ENCODE measurements at regions not wholly inside any gene's neighbourhood (a gene's known extent, or its start where the extent isn't known, plus 50 kb on each side); places are given as distances from the start of the nearest gene placed in this dataset.

DNA sequence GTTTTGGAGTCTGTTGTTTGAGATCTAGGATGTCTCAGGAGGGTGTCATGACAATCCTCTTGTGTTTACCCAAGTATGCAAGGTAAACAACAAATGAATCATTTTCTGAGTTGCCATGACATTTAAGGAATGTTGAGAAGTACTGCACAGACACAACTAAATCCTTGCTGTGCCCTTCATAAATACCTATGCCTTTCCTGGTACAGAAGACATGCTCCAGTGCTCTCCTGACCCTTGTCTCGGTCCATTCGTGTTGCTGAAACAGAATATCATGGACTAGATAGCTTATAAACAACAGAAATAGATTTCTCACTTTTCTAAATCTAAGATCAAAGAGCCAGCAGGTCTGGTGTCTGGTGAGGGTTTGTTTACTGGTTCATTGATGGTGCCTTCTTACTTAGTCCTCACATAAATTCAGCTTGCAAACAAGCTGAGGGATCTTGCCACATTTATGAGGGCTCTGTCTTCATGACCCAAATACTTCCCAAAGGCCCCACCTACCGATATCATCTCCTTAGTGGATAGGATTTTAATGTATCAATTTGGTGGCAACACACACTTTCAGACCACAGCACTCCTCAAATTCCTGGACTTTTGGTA lies 341.8 kb upstream of the SEMA3A start:
- DNase-seq, result peak; percentile 38

DNA sequence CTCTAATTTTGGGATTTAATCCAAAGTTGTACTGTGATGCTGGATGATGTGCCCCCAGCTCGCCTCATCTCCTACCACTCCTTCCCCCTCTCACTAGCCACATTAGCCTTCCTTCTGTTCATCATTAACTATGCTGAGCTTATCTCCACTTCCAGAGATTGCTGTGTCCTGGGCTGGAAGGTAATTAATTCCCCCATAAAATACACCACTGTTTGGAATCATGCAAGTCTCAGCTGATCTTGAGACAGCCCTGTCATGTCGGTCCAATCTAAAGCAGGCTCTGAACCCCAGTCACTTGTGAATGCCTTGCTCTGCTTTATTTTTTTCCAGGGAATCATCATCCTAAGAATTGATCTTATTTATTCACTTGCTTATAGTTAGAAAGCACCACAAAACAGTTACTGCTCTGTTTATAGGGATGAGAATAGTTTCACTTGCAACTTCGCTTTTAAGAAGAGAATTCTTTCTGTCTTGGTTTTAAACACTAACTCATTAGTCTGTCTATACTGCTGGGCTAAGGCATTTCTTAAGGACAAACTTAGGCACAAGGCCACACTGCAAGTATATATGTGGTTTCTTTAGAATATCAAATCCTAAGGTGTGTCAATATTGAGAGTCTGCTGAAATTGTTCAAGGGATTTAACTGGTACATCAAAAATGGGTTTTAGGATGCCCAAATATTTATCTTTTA lies 341.1 kb upstream of the SEMA3A start:
- no peak for DNase-seq

DNA sequence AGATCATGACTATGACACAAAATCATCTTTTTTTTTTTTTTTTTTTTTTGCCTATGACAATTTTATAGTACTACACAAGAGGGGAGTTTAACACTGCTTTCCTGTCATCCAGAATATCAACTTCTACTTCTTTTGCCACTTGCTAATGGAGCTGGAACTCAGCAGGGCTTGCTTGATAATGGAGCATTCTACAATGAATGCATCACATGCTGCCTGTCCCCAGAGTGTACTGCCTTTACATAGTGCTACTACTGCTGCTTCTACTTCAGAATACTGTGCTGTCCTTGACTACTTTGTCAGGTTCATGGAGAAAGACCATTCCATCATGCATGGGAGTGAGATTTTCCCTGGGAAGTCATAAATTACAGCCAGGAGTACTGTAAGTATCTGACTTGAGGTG lies 338.6 kb upstream of the SEMA3A start:
- no peak for DNase-seq

DNA sequence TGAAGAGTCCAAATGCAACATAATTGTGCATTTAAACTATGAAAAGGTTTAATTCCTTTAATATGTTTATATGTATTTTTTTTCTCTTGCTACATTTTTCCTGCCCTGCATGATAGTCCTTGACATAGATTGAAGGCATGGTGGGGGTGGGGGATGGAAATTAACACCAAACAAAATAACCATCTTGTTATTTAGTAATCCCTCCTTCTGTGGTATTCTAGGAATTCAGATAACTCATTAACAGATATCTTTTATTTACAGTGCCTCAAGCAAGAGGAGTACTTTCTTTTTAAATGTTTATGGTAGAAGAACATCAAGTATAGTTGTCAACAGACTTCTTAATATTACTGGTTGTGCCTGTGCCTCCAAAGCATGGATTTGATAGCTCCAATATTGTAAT lies 337.6 kb upstream of the SEMA3A start:
- DNase-seq, result no peak

DNA sequence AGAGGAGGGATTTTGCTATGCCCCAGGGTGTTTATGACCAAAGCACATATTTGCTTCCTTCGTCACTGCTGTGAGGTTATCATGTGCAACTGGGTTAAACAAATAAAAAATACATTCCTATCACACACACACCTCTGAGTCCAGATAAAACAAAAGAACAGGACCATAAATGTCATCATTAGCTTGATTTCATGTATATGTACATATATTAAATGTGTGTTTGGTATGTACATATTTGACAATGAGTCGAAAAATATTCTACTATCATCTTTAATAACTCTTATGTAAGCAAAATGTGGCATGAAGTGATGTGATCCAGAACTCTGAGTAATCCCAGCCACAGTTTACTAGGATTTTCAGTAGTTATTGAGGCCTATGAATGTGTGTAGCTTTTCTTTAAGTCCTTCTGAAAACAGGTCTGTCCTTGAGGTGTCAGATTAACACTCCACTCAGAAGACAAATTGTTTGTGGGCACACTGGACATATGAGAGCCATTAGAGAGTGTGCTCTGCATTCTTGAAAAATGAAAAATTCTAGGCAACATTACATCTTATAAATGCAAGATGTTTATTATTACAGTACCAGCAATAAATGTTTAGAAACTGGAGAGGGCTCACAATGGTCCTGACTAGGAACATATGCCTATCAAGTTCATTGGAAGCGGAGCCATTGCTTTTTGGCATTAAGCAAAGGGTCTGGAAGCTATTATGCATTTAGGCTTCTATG lies 335.1 kb upstream of the SEMA3A start:
- DNase-seq, result no peak

DNA sequence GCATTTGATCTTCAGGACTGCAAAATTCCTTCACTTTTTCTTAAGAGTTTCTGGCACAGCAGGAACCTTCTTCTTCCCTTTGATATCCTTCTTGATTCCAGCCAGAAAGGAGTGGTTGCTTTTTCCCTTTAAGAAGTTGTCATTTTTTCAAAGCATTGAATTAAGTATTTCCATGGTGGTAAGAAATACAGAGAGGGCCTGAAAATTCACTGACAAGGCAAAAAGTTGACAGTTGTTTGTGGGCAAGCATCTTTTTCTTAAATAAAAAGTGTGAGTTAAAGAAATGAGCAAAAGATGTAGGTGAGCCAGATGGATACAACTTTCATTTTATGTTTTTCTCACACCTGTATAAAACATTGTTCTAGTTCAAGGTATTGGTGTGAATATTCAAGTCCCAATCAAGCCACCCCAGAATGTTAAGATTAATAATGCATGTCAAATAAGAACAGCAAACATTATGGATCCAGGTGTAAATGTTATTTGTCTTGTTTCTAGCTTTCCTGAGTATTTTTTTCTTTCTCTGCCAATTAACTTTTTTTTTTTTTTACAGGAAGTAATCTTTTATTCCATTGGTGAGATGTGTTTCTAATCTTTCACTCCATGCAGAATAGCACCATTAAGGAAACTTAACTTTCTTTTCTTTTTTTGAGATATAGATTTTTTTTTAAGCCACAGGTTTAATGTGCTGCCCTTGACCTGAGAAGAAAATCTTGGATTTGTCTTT lies 334.3 kb upstream of the SEMA3A start:
- DNase-seq, result no peak

DNA sequence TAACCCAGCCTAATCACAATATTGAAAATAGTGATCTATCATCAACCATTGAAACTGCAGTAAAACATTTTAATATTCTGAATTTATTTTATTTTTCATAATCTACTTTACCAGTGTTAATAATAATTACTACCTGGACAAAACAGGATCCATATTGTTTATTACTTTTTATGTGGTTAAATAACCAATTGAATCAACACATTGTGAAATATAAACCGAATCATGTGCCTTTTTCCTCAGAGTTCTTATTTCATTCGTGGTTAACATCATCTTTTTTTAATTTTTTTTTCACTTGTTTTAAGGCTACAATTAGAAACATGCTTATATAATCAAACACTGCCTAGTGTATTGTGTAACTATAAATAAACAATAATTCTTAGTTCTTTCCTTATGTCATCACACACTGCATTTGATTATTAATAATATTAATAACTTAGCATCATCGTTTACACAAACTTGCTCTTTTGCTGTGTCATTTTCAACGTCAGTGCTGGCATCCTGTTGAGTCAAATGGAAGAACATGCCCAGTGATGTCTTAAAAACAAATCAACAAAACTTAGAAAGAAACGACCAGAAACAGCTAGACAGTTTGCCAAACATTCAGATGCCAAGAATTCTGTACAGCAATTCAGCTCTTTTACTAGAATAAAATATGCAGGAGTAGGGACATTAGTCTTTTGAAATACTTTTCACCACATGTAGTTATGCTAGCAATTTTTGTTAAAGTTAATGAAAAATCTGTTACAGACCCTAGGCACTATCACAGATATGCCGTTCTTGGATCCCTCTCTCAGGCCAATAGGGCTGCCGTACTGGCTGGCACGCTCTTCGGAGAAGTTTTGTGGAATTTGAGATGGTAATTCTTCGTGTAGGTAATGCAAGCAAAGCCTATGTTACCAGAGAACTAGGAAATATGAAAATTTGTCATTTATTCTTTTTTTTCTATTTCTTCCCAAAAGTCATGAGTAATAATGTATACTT lies 330.4 kb upstream of the SEMA3A start:
- no peak for DNase-seq

DNA sequence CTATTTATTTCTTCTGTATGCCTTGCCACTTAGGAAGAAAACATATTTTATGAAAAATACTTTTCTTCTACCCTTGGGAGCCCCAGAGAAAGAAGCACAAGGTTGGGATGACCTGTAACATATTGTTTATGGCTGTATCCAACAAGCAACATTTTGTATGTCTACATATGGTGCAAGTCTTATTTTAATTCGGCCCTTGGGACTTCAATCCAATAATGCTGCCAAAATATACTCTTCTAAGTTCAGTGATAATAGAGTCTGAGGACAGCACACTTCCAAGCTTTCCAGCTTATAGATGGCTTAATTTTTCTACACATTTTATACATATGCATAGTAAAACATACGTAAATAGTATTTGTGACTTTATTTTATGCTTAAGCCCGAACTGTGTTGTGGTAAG lies 318.5 kb upstream of the SEMA3A start:
- peak; percentile 43 for DNase-seq

DNA sequence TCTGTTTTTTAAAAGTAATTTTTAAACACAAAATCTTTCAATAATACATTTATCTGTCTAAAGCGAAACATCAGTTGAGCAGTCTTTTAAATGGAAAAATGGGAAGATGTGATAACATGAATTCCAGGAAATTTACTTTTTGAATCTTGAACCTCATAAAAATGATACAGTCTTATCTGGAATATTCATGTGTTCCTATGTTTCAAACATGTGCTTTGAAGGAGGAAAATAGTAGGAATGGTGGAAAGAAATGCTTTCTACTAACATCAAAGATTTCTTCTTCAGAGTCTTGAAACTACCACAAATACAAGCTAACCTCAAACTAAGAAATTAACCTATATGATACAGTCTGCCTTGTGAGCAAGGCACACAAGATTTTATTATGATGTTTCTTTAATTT lies 317.5 kb upstream of the SEMA3A start:
- no peak for DNase-seq

DNA sequence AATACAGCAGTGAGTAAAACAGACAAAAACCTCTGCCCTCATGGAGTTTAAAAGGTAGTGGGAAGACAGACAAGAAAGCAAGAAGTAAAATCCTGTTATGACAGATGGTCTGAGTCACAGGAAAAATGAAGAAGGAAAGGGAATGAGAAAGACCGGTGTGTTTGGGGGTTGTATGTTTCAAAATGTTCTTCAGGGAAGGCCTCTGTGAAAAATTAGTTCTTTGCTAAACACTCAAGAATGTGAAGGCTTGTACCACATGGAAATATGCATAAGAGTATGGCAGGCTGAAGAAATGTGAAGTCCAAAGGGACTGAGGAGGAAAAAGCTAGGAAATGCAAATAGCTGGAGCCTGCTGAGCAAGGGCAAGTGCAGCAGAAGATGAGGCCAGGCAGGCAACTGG lies 315.9 kb upstream of the SEMA3A start:
- DNase-seq, result no peak

DNA sequence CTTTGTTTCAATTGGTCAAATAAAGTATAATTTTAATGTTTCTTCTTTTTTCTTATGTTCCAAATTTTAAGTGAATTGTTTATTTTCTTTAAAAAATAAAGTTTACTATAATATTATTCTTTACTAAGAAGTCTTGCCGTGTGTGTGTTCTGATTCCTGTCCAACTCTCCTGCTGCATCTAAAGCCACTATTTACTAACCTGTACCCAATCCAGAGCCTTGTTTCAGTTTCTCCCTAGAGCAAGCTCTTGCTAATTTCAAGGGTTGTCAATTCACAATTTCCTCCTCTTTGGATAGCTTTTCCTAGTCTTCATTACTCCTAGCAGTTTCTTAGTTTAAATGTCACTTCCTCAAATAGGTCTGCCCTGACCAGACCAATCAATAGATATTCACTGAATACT lies 314.9 kb upstream of the SEMA3A start:
- no peak for DNase-seq

DNA sequence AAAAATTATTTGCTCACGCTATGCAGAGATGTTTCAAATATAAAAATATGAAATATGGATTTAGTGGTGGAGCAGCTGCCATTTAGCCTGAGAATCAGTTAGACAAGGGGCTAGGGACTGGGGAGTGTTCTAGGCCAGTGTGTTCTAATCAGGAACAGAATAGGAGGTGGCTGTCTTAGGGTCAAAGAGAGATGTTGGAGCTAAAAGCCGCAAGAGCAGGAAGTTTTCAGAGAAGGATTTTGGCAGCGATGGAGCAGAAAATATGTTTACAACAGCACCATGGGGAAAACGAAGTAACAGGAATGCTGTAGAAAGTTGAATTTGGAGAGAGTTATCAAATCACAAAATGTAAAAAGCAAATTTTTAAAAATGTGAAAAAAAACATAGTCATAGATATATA lies 314.0 kb upstream of the SEMA3A start:
- no peak for DNase-seq

DNA sequence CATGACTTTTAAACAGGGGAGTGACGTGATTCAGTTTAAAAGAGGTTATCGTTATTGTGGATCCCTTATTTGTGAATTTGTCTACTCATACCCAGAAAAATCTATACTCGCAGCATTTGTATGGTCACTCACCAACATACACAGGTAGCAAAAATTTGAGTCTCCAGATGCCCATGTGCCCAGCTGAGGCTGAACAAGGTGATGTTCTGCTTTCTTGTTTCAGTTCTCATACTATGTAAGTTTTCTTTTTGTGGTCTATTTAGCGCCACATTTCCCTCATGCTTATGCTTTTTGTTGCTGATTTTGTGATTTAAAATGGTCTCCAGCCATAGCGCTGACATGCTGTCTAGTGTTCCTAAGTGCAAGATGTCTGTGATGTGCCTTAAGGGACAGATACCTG lies 312.9 kb upstream of the SEMA3A start:
- no peak for DNase-seq

DNA sequence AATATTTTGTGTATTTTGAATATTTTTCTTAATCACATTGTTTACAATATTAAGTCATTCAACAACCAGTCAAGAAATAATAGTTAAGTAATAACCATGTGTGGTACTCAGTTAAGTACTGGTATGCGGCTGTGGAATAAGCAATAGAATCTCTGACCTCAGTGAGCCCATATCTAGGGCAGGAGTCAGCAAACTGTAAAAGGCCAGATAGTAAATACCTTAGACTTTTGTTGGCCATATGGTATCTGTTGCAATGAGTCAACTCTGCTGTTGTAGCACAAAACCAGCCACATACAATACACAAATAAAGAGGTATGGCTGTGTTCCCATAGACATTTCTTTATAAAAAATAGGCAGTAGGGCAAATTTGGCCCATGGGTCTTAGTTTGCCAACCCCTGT lies 311.6 kb upstream of the SEMA3A start:
- no peak for DNase-seq

DNA sequence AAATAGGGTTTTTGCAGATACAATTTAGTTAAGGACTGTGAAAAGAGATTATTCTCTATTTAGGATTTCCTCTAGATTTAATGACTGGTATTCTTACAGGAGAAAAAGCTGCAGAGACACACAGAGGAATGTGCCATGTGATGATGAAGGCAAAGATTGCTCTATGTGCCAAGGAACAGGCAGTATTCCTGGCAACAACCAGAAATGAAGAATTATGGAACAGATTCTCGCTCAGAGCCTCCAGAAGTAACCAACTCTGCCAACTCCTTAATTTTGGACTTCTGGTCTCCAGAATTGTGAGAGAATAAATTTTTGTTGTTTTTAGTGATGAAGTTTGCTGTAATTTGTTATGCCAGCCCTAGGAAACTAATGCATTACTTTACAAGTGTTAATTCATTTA lies 307.6 kb upstream of the SEMA3A start:
- no peak for DNase-seq

DNA sequence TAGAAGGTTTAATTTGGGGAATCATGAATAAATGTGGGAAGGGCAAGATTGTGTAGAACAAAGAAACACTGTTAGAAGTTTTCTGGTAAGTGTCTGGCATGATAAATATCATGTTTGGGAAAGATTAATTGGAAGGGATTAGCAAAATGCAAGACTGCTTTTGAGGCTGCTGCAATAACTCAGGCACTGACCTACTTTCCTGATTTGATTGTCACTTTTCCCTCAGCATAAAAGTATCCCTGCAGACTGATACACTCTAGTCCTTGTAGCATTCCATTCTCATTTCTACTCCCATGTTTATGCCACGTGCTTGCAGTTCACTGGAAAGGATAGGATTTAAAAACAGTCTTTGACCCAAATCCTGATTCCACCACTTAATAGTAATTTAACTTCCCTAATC lies 303.3 kb upstream of the SEMA3A start:
- no peak for DNase-seq

DNA sequence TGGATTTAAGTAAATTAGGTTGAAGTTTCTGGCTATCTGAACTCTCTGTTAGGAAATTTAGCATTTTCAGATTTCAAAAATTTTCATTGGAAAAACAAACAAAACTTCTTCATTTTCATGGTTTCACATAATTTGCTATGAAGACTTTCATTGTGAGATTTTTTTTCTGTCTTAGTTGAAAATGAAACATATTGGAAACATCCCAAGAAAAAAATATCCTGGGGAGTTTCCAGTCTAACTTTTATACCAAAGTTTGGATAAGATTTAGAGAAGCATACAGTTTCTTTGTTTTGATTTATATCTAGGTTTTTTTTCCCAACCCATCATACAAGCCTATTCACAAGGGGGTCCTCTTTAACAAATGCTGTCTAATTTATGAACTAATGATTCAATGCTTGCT lies 300.5 kb upstream of the SEMA3A start:
- no peak for DNase-seq

DNA sequence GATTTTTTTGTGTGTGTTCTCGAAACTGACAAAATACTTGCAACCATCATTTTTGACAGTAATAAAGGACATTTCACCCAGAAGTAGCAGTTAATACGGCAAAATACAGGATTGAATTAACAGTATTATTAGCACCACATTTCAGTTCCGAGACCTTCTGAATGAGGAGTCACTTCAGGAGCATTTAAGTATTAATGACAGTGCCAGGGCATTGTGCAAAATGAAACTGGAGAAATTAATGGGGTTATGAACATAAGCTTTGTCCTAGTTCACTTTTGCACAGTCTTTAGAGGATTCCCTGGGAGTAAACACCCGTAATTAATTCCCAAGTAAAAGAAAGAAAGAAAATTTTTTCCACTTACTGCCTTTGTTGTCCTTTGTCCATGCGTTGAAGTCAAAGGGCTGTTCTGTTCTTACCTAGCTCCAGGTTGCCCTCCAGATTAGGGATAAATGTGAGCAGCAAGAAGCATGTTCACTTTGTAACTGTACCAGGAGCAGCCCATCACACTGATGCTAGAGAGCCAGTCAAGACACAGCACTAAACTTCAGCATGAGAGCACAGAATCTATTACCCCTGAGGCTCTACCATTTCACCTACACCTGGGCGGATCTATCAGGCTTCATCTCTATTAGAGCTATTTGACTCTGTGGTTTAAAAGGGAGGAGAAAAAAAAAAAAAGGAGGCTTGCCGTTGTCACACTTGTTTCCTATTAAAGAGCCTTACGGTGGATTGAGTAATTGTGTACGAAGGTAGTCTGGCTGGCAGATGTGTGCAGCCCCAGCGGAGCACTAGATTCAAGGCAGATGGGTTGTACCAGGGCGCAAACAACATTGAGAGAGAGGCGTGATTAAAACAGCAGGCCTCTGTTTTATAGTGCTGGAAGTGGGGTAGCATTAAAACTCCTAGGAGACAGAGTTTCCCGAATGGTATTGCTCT lies 297.8 kb upstream of the SEMA3A start:
- DNase-seq, result no peak

DNA sequence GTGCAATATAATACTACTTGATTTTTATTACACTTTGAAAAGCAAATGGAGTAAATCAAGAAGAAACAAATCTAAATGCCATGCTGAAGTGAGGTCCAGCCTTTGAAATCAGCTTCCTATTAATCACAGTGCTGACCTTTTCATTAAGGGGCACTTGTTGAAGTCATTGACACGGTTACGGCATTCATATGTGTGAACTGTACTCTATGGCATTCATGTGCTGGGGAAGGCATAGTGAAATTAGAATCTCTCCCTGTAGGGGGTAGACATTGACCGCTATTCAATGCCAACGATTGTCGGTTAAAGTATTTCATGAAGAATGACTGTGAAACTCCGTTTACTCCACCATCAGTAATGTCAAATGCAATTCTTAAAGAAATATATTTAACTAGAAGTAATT lies 296.1 kb upstream of the SEMA3A start:
- DNase-seq, result no peak

DNA sequence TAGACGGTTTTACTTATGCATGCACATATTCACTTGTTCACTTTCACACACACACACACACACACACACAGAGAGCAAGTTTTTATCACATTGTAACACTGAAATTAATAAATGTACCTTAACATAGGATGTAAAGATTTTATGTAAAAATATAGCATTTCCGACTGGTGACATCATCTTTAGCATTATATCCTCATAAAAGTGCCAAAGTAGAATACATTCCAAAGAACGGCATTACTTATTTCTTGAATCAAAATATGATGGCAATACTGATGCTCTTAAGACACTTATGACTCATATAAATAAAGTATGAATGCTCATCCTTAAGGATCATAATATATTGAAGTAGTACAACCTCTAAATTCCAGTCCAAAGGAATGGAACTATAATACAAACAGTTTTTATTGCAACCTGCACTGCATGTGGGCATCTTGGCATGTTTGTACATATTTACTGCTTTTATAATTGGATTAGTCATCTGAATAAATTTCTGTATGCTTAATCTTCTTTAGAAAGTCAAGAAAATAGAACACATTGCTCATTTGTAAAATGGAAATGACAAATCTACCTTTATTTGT lies 290.0 kb upstream of the SEMA3A start:
- no peak for DNase-seq

All from renal pelvis (tissue), 1 donor.